Epithelial cell of prostate (primary cell): ENCODE measurements at regions not wholly inside any gene's neighbourhood (a gene's known extent, or its start where the extent isn't known, plus 50 kb on each side); places are given as distances from the start of the nearest gene placed in this dataset.

Source experiments
- DNase-seq: peaks from one replicate; pipeline ENCODE4 v3.0.0-alpha.2; 2011; ENCODE audit warnings: low read depth, low spot score
- H3K27ac ChIP-seq: fragments of 450-650 bp; 2 replicates; pipeline ENCODE4 v1.5.1; 2017; ENCODE audit warnings: mild to moderate bottlenecking

DNA sequence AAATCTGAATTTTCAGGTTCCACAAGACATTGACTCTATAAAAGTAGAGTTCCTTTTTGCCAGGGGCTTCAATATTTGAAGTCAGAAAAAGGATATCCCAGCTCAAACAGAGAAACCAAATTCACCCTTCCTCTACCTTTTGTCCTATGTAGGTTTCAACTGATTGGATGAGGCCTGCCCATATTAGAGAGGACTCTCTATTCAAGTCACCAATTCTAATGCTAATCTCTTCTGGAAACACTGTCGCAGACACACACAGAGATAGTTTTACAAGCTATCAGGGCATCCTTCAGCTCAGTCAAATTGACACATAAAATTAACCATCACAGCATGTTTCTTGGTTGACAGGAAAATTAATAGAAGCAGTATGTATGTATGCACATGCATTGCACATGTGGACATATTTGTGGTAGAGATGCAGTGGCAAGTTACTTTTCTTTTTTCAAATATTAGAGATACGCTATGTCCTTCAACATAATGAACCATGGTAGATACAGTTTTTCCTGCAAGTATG, 207.1 kb downstream of the RAD51AP2 start:
- no peak overlapping the region for H3K27ac ChIP-seq
- no peak for DNase-seq

DNA sequence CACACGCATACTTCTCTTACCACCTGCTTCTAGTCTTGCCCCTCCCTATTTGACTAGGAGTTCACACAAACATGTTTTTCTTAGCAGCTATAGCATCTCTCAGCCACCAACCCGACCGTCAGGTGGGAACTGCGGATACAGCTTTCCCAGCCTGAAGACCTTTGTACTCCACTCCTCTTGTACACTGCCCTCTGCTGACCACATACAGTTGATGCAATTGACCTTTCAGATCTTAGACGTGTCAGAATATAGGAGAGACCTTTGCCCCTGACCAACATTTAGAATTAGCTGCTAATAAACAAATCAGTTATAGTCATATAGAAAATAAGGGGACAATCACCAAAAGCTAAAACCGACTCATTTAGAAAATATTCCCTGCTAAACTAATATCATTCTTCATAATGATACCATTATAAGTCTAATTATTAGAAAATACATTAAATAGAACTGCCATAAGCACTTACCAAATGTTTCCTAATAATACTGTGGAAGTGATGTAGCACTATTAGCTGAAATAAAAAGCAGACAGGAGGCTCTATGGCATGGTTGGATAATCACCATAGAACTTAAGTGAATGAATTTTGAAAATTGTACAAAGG, 208.4 kb downstream of the RAD51AP2 start:
- DNase-seq = no peak
- H3K27ac ChIP-seq = no peak overlapping the region

DNA sequence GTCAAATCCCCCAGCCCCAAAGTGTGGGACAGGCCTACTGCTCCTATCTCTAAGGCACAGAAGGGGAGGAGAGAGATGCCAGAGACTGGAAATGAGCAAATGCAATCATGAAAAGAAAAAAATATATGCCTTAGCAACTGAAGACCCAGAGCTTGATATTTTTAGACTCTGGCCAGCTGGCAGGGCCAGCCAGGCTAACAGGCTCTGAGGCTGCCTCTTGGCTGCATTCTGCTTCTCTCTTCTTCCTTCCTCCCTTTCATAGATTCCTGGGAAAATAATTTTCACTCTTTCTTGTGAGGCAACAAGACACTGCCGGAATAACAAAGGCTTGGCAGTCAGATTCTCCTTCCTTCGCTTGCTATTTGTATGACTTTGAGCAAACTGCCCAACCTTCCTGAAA, 209.1 kb downstream of the RAD51AP2 start:
- no peak overlapping the region for H3K27ac ChIP-seq
- DNase-seq = no peak

DNA sequence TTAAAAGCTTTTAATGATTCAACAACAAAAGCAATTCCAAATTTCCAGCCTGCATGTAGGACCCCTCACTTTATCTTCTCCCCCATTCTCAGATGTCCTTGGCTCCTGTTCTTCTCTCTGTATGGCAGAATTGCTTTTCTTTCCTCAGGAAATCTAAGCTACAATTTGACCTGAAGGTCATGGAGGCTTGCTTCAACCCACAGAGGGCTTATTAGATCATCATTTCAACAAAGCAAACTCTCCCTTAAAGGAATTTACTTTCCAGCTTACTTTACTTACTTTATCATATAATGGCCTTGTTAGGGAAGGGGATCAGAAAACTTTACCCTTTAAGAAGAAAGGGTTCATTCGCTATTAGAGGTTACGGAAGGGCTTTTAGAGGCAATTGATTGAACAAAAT, 211.5 kb downstream of the RAD51AP2 start:
- no peak for DNase-seq

DNA sequence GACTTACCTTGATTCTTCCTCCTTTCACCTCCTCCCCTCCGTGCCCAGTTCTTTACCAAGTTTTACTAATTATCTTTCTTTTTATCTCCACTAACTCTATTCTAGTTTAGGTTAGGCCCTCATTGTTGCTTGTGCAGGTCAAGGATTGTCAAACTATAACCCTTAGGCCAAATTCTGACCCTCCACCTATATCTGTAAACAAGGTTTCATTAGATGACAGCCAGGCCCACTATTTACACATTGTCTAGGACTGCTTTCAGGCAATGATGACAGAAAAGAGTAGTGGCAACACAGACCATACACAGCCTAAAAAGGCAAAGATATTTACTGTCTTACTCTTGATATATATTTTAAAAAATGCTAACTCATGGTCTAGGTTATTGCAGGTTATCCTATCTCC, 212.0 kb downstream of the RAD51AP2 start:
- no peak for DNase-seq
- H3K27ac ChIP-seq = no peak overlapping the region

More for the DNA sequence above, 211.5 kb downstream of the RAD51AP2 start:
- H3K27ac ChIP-seq = no peak overlapping the region

DNA sequence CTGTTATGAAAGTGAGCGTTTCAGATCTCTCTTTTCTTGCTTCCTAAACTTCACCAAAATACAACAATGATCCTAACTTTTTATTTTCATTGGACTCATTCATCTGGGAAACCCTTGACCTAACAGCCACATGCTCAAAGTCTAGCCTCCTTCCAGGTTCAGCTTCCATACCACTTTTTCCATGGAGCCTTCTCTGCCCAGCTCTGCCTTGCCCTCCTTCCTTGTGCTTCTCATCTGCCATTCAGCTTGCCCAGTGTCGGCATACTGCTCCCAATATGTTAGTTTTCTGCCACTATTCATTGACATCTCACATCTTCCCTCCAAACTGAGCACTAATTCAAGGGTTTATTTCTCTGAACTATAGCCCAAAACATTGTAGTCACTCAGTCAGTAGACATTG, 214.7 kb downstream of the RAD51AP2 start:
- no peak for DNase-seq
- peak overlapping the region; percentile 89 for H3K27ac ChIP-seq

DNA sequence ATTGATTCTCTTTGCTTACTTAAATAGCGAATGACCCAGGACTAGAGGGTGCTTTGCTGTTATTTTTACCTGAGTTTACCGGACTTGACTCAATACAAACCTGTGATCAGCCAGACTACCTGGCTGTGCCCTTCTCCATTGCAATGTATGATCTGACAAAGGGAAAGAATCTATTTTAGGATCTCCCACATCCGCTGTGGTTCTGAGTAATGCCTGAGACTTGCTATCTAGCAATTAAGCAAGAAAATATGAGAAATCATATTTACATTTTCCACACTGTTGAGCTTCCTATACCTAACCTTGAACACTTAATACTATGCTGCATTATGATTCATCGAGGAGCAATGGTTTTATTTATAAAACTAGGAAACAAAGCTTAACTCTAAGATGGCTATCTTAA, 215.2 kb downstream of the RAD51AP2 start:
- peak; percentile 94 for DNase-seq
- H3K27ac ChIP-seq = peak overlapping the region; percentile 89

DNA sequence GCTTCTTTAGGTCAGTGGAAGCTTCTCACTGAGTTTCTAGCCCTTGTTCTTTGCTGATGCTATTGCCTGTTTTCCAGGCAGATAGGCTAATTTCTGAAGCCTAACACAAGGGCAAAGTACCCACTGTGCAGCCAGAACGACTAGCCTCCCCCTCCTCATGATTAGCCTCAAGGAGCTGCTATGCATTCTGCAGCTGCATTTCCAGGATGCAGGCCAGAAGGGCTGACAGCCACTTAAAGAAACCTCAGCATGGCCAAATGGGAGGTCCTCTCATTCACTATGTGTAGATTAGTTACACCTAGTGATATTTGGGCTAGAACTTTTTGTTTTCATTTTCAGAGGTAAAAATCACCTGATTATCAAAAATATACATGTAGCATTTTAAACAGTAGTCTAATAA, 216.0 kb downstream of the RAD51AP2 start:
- H3K27ac ChIP-seq = peak overlapping the region; percentile 89
- no peak for DNase-seq

DNA sequence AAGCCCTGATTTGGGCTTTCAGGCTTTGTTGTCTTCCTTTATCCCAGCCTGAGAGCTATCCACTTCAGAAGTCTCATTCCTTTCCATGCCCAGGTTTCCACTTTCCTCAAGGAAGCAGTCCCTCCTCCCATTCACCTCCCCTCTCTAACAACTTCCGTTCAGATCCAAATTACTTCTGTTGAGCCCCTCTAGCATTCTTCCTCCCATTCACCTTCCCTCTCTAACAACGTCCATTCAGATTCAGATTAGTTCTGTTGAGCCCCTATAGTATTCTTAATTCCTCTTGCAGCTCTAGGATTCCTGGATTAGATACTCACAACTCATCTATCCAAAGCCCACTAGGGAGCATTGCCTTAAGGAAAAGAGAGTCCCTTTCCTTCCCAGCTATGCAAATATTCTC, 216.8 kb downstream of the RAD51AP2 start:
- no peak for DNase-seq
- no peak overlapping the region for H3K27ac ChIP-seq

DNA sequence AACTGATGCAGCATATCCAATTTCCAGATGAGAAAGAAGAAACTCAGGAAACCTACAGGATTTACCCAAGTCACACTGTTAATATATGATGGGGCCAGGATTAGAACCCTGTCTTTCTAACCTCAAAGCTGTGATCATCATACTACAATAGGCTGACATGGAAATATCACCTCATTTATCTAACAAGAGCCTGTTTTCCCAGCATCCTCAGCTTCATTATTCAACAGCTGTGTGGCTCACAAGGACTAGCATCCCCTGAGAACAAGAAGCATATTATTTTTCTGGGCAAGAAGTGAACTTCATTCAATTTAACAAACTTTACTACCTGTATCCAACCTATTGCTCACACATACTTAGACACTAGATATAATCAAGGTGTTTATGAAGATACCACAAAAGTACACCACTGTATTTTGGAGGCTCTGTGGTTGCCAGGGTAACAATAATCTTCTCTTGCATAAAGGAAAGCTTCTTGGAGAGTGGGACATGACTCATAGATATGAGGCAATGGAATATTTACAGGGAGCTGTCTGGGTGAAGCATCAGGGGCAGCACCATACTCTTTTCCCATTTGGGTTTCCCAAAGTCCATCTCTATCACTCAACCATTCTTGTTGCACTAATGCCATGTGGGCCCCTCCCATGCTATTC, 218.2 kb downstream of the RAD51AP2 start:
- peak; percentile 83 for DNase-seq
- H3K27ac ChIP-seq = no peak overlapping the region

DNA sequence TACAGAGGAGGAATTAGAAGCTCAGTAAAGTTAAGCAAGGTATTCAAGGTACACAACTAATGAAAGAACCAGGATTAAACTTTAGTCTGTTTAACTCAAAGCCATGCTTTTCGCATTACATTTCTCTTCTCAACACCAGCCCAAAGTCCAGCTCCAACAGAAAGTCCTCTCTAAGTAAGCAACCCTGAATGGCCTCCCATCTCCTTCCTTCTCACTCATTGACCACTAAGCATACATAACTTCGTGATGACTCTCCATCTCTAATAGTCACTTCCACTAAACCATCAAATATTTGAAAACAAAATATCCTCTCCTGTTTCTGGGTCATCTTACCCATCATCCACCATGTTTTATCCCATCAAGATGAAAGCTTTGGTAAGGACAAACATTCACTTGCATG, 219.8 kb downstream of the RAD51AP2 start:
- H3K27ac ChIP-seq = no peak overlapping the region
- DNase-seq = no peak

DNA sequence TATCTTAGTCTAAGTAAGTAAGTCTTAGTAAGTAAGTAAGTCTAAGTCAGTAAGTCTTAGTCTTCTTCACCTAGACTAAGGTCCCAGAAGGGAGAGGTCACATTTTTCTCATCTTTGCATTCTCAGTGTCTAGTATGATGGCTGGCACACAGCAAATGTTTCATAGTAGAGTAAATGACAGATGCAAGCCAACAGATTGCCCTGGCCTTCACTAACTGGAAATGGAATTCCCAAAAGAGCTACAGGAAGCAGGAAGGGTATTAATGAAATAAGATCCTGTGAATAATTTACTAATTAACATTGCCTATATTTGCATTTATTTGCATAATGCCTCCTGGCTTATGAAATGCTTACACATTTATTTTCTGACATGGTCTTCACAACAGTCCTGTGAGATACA, 221.6 kb downstream of the RAD51AP2 start:
- DNase-seq = no peak
- no peak overlapping the region for H3K27ac ChIP-seq

DNA sequence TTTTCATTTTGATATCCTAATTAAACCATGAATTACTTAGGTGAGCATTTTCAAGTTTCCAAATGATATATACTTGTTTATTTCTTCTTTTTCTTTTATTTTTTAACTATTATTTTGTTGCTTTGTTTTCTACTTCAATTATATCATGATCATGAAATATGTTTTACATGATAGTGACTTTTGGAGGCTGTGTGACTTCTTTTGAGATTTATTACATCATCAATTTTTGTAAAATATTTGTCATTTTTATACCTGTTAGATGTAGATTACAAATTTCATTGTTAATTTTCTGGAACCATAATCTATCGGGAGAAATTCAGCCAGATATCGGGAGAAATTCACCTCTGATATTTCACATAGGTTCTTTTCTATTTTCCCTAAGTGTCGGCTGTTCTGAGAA, 228.6 kb downstream of the RAD51AP2 start:
- no peak overlapping the region for H3K27ac ChIP-seq
- no peak for DNase-seq

DNA sequence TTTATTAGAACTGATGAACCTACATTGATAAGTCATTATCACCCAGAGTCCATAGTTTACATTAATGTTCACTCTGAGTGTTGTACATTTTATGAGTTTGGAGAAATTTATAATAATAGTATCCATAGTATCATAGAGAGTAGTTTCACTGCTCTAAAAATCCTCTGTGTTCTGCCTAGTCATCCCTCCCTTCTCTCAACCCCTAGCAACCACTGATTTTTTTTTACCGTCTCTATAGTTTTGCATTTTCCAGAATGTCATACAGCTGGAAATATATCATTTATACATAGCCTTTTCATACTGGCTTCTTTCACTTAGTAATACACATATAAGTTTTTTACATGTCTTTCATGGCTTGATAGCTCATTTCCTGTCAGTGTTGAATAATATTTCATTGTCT, 231.1 kb downstream of the RAD51AP2 start:
- no peak for DNase-seq
- no peak overlapping the region for H3K27ac ChIP-seq

DNA sequence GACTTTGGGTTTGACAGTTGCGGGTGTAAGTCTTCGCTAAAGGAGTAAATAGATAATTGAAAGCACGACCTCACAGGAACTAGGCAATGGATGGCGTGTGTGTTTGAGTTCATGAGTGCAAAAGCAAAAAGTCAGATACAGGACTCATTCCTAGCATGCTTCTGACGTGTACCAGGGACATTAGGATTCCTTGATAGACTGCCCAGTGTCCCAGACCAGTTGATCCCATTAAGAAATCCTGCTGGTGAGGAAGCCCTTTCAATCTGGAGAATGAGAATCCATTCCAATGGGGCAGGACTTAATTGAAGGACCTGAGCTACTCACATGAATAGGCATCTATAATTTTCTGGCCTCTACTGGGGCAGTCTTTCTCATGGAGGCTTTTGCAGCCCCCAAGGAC, 235.4 kb downstream of the RAD51AP2 start:
- no peak overlapping the region for H3K27ac ChIP-seq
- no peak for DNase-seq

DNA sequence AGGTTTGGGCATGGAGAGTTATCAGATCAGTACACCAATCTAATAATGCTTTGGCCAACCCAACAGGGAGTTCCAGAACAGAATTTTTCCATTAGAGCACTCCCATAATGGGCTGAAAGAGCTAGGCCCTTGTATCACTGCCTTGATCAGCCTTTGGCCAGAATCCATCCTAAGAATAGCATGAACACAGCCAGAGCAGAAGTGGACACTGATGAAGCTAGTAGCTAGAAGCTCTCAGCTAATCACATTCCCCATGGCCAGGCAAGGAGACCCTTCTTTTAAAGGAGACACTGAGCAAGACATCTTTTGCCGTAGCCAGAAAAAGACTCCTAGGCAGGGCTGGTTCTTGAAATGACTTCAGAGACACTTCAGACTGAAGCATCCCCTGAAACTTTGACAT, 236.0 kb downstream of the RAD51AP2 start:
- no peak for DNase-seq
- H3K27ac ChIP-seq = no peak overlapping the region

DNA sequence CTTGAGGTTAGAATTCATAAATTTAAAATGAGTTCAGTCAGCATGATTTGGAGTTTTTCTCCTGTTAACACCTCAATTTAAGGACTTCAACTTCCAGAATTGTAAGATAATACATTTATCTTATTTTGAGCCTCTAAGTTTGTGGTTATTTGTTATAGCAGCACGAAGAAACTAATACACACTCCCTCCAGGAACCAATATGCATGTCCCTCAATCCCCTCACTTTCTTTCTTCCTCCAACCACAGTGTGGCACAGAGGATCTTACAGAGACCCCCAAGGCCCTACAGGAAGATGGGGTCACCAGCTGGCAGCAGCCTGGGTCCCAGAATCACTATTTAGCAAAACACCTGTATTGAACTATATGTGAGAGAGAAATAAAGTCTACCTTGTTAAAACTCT, 242.0 kb downstream of the RAD51AP2 start:
- H3K27ac ChIP-seq = no peak overlapping the region
- no peak for DNase-seq

DNA sequence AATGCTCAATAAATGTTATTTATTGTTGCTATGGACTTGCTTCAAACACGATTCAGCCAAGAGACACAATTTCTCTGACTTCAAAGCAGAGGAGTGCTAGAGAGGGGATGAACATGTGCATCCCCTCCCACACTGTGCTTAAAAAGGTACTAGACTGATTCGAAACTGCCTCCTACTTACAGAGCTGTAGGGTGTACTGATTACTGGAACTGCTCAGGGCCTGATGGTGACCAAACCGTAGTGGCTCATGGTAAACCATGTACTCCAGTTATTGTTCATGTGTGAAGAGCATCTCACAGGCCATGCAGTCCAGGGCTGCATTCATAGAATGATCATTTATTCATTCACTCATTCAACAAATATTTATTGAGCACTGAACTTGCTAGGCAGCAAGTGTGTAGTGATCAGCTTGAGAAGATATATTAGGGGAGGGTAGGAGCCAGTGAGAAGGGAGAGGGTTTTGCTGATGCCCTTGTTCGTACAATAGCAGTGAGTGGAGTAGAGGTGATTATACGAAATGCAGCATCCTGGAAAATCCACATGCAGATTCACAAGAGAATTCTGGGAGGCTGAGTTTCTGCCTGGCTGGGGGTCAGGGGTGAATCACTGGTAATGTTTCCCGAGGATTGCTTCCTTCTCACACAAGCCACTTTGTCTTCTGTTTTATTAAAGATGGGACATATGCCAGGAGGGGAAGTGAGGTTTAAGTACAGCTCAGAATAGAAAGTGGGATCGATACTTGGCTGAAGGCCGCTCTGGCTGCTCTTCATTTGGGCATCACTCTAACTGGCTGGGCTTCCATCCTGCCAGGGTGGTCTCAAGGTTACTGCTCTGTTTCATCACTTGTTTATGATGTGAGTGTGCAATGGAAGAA, 245.4 kb downstream of the RAD51AP2 start:
- DNase-seq = no peak
- H3K27ac ChIP-seq = peak overlapping the region; percentile 48

DNA sequence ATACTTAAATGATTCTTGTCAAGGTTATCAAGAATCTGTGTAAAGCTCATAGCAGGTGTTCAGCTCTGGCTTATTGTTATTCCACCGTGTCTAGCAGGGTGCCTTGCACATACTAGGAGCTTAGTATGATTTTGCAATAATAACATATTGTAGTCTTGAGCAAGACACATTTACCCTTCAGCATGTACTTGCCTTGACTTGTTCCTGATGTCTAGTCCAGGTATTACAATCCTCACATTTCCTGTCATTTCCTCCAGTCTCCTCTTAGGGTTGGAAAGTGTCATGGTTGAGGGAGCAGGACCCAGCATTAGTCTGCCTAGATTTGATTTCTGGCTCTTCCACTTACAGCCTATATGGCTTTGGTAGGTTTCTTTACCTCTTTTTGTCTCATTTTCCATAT, 246.1 kb downstream of the RAD51AP2 start:
- peak overlapping the region; percentile 48 for H3K27ac ChIP-seq
- peak; percentile 60 for DNase-seq

DNA sequence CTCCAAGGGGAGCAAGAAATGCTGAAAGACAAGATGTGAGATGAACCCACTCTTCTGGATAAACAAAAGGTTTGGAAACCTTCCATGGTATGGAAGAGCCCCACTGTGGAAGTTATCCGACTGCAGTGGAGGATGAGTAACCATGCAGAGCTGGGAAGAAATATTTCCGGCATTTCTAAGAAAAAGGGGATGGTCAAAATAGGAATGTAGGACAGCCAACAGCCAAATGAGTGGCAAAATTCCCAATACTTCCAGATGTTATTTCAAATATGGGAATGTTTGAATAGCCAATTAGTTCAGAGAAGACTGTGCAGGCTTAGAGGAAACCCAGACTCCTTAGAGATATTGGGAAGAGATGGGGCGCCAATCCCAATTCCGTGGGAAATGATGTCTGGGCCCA, 246.8 kb downstream of the RAD51AP2 start:
- H3K27ac ChIP-seq = no peak overlapping the region
- no peak for DNase-seq

DNA sequence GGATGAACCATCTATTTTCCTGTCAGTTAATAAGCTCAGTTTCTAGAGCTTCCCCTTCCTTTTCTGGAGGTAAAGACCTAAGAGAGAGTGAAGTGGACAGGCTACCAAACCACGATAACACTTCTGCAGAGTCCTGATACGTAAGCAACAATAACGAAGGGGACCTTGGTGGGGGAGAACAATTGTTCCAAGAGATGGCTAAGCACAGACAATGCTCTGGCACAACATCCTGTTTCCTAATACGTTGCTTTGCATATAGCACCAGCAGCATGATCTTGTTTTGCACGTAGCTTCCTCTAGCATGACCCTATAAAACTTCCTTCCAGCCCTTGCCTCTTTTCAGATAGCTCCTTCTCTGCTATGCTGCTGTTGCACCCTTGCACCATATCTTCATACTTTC, 247.3 kb downstream of the RAD51AP2 start:
- no peak for DNase-seq
- no peak overlapping the region for H3K27ac ChIP-seq
